ENCODE measurements at regions not wholly inside any gene's neighbourhood (a gene's known extent, or its start where the extent isn't known, plus 50 kb on each side); places are given as distances from the start of the nearest gene placed in this dataset.

GRCh38 chr2:43105586-43106558, 120.5 kb downstream of the ZFP36L2 start:
- DNase-seq (ENCODE audit: low spot score): peak; percentile 66

GRCh38 chr2:43104763-43105162, 121.6 kb downstream of the ZFP36L2 start:
- no peak for DNase-seq (ENCODE audit: low spot score)

- DNase-seq (ENCODE audit: low spot score): no peak
Measured at GRCh38 chr2:43104106-43104505, 122.3 kb downstream of the ZFP36L2 start.

GRCh38 chr2:43103093-43103404, 123.4 kb downstream of the ZFP36L2 start:
- DNase-seq (ENCODE audit: low spot score): no peak

DNA sequence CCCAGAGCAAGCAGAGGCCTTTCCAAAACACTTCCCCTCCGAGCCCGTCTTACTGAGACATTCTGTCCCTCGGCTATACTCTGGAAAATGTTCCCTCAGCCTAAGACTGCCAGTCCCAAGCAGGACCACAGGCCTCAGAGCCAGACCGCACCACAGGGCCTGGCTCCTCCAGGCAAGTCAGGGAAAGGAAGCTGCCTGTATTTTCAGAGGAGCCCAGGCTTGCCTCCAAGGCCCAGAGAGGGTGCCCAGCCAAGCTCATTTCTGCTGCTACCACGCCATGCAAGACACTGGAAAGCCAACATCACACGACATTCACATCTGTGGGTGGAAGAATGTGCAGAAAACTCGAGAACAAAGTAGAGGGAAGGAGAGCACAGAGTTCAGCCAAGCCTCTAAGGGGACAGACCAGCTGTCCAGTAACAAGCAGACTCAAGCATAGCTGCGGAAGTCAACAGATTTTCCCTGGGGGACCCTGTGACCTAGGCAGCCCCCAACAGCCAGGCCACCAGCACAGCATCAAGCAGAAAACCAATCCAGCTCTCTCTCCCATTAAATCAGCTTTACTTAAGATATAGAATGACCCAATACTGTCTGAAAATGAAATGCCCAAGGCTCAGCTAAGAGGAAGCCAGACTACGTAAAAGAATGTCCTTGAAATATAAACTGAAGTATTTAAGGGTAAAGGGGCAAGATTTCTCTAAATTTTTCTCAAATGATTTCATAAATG, 123.9 kb downstream of the ZFP36L2 start:
- no peak for DNase-seq (ENCODE audit: low spot score)

- DNase-seq (ENCODE audit: low spot score): no peak
Measured at GRCh38 chr2:43101751-43102150, 124.7 kb downstream of the ZFP36L2 start.

DNA sequence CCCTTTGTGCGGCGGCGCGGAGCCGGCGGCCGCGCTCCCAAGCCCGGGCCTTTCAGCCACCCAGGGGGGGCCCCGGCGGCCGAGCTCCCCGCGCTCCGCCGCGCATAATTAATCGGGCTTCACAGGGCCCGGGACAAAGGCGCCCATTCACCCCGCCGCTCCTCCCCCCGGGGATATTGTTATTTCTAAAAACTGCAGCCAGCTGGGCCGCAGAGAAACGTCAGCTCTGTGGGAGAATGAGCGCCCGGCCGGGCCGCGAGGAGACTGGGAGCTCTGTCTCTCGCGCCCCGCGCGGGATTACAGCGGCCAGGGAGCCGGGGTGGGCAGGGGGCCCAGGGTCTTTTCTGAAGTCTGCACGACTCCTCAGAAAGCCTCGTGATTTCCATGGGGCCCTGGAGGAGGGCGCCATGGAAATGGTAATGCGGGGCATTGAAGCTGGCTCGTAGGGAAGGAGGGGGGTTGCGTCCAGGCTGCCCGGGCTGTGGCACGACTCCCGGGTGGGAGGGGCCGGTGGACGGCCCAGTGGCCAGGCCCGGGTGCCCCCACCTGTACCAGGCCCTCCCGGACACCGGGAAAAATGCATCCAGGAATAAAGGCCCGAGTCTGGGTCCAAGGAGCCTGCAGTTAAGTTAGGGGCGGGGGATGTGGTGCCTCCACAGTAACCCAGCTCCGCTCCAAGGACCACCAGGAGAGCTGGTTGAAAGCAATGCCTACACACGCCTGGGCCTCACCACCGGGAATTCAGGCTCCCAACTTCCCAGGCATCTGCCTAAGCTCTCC, 125.3 kb downstream of the ZFP36L2 start:
- DNase-seq (ENCODE audit: low spot score): no peak

GRCh38 chr2:43100362-43100882, 126.0 kb downstream of the ZFP36L2 start:
- DNase-seq (ENCODE audit: low spot score): no peak

DNA sequence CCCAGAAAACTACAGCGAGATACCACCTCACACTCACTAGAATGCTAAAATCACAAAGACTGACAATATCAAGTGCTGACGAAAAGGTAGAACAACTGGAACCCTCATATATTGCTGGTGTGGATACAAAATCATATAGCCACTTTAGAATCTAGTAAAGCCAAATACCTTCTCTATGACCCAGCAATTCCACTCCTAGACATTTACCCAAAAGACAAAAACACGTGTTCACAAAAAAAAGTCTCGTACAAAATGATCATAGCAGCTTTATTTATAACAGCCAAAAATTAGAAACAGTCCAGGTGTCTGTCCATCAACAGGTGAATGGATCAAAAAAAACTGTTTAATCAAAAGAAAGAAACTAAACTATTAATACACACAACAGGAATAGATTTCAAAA, 126.6 kb downstream of the ZFP36L2 start:
- DNase-seq (ENCODE audit: low spot score): no peak

- DNase-seq (ENCODE audit: low spot score): no peak
Measured at GRCh38 chr2:43098539-43098938, 127.9 kb downstream of the ZFP36L2 start.

- no peak for DNase-seq (ENCODE audit: low spot score)
Measured at GRCh38 chr2:43097644-43098408, 128.6 kb downstream of the ZFP36L2 start.

GRCh38 chr2:43095533-43096295, 130.7 kb downstream of the ZFP36L2 start:
- no peak for DNase-seq (ENCODE audit: low spot score)

GRCh38 chr2:43092520-43093179, 133.8 kb downstream of the ZFP36L2 start:
- no peak for DNase-seq (ENCODE audit: low spot score)

GRCh38 chr2:43090317-43090716, 136.1 kb downstream of the ZFP36L2 start:
- DNase-seq (ENCODE audit: low spot score): no peak

DNA sequence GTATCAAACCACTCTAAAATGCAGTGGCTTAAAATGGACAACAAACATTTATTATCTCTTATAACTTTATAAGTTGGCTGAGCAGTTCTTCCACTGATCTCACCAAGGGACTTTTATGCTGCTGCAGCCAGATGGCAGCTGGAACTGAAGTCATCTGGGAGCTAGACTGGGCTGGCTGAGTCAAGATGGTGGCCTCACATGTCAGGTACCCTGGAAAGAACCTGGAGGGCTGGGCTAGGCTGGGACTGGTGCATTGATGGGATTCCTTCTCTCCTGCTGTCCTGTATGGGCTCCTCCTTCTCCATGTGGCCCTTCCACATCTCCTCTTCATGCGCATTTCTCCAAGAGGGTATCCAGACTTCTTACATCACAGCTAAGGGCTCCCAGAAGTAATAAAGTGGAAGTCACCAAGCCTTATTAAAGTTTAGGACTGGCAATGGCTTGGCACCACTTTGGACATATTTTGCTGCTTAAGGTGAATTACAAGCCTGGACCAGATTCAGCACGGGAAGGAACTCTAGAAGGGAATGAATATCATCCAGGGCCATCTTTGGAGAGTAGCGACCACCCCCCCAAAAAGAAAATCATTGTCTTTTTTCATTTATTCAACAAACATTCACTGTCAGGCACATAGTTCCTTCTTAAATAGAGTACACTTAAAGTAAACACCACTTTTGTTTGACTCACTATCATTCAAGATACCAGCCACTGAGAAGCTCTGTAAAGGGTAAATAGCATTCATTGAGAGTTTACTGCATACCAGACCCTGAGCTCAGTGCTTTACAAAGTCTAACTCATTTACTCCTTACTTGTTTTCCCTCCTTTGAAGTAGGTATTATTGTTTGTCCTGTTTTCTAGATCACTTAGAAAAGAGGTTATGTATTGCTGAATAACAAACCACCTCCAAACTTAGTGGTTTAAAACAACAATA, 138.0 kb downstream of the ZFP36L2 start:
- no peak for DNase-seq (ENCODE audit: low spot score)

- DNase-seq (ENCODE audit: low spot score): no peak
Measured at GRCh38 chr2:43087413-43087812, 139.0 kb downstream of the ZFP36L2 start.

DNA sequence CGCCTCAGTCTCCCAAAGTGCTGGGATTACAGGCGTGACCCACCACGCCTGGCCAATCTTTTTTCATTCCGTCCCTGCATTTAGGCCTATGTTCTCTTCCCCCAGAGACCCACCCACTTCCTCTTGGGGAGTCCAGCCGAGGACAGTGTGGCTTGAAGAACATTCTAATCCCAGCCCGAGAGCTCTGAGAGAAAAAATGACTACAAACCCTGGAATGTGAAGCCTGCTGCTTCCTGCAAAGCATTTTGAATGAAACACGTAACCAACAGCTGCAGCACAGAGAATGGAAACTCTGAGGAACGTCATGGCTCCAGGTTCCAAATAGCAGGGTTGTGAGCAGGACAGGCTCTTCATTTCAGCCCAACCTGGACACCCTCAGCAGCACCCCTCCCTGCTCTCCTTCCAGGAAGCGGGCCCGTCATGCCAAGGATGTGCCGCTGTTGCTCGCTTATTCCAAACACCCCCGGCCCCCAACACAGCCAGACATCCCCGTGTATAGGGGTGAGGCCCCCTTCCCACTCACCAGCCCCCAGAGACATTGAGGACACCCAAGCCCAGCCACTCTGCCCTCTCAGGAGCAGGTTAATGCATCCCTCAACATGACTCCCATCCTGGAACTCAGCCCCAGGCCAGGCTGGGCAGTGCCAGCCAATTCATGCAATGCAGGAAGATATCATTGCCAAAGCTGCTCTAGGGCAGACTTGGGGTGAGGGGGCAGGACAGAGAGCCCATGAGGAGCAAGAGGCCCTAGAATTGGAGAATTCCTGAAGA, 139.8 kb downstream of the ZFP36L2 start:
- no peak for DNase-seq (ENCODE audit: low spot score)

GRCh38 chr2:43085929-43086328, 140.5 kb downstream of the ZFP36L2 start:
- DNase-seq (ENCODE audit: low spot score): no peak

Data from NAMALWA (cell line).